Hepatic stellate cell (primary cell): ENCODE measurements at regions not wholly inside any gene's neighbourhood (a gene's known extent, or its start where the extent isn't known, plus 50 kb on each side); places are given as distances from the start of the nearest gene placed in this dataset.
"Not testable (repeated sequence)": the region's sequence is repeated elsewhere in the genome, so short reads cannot be mapped to it uniquely, and the experiment has no call there.

Source experiments
- DNase-seq: peaks from one replicate; pipeline ENCODE4 v3.0.0; 2011; ENCODE audit warnings: low spot score

DNA sequence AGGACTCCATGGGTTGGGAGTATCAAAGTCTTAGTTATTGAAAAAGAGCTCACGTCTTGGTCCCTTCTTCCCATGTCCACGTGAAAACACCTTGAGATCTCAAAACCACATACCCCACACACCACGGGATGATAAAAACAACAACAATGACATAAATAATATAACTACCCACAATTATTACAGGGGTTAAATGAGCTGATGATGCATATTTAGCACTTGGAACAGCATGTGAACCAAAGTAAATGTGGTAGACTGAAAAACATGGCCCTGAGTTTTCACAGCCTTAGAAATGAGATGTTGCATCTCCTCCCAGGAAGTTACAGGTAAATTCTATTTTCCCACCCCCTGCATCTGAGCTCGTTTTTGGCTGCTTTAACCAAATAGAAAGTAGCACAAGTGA is 208.9 kb downstream of the C16orf95 start:
- DNase-seq = no peak

DNA sequence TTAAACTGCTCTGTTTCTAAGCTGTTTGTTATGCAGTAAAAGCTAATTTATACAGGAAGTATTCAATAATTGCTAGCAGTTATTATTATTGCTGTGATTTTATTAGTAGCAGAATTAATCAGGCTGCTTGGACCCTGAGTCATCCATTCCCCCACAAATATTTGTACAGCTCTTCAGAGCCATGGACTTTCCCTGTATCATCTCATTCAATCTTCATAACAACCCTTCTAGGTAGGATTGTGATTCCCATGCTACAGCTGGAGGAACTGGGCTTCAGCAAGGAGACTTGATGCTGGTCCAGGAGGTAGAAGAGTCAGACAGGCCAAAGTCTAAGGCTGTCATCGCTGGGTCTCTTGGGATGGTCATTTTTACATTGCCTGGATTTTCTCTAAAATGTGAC is 208.3 kb downstream of the C16orf95 start:
- DNase-seq = peak; percentile 46

DNA sequence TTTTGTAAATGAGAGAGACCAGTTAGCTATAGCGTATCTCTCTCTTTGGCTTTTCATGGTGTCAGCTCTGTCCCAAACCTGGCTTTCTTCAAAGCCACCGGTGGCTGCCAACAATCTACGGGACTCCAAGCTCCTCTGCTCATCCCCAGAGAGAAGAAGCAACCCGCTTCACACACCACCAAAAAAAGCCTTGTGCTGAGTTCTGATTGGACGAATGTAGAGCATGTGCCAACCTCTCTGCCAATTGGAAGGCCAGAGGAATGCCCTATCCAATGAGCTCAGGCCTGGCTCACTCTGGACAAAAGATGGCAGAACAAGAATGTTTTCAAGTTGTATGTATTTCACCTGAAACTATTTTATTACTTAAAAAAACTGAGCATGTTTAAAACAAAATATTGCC is 202.4 kb downstream of the C16orf95 start:
- DNase-seq = no peak

DNA sequence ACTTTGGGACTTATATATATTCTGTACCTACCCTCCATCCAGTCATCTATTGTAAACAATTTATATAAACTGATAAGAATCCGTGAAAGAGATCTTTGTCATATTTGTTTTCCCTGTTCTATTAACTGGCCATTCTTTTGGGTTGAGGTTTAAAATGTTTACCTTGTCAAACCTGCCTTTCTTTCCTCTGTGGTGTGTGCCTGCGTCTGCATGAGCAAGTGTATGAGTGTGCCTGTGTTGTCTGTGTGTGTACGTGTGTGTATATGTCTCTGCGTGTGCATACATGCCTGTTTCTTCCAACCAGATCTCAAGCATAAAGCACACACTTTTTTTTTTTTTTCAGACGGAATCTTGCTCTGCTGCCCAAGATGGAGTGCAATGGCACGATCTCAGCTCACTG is 201.5 kb downstream of the C16orf95 start:
- no peak for DNase-seq

DNA sequence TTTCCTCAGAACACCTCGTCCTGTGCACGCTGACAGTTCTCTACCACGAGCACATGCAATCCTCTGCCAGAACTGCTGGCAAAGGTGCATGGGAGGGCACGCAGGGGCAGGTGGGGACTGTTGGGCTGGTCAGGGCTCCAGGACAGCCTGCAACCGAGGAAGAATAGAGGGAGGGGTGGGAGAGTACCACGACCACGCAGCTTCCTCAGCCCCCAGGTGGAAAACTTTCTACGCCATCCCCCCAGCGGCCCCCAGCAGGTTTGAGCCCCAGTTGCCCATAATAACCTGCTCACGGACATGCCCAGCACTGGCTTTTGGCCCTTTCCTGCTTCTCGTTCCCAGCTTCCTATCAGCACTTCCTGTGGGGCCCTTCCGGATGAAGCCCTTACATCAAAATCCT is 199.3 kb downstream of the C16orf95 start:
- DNase-seq = no peak

DNA sequence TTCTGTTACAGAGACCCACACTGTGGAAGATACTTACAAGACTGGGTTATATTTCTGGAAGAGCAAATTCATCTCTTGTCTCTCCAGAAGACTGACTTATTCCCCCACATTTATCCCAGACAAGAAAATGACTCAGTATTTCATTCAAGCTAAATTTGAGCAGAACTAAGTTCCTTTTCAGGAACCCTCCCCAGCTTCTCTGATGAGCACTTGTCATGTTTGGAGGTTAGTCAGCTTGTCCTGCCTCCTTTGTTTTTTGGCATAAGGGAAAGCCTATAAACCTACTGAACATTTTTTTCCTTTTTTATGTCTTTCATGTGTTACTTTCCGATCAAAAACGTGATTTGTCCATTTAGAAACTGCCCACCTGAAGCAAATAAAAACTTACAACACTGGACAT is 198.0 kb downstream of the C16orf95 start:
- no peak for DNase-seq

DNA sequence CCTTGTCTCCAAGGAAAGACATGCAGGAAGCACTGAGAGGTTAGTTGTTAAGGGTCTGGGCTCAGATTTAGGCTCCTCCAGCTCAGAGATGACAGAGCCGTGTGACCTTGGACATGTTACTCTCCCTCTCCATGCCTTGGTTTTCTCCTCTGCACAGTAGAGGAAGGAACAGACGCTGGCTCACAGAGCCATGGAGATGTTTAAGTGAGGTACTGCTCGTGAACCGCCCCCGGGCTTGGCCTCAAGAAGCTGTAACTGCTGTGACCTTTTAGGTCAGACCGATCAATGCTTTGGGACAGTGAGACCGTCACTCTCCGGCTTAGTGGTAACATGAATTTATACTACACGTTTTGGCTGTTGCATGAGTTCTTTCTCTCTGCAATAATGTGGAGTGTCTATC is 197.4 kb downstream of the C16orf95 start:
- no peak for DNase-seq

DNA sequence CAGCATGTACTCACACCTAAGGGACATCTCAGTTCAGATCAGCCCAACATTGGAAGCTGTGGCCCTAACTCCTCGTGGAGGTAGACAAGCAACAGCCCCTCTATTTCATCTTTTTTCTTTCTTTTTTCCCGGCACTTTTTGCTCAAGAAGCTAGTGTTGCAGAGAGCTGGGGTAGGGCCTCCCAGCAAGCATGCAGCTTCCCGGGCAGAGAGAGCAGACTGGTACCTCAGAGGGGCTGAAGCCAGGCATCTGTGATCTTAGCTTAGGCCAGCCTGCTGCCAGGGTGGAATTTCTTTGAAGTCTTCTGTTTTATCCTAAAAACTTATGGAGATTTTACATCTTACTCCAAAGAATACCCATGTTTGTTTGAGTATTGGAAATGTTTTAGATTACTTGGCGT is 195.4 kb downstream of the C16orf95 start:
- no peak for DNase-seq

DNA sequence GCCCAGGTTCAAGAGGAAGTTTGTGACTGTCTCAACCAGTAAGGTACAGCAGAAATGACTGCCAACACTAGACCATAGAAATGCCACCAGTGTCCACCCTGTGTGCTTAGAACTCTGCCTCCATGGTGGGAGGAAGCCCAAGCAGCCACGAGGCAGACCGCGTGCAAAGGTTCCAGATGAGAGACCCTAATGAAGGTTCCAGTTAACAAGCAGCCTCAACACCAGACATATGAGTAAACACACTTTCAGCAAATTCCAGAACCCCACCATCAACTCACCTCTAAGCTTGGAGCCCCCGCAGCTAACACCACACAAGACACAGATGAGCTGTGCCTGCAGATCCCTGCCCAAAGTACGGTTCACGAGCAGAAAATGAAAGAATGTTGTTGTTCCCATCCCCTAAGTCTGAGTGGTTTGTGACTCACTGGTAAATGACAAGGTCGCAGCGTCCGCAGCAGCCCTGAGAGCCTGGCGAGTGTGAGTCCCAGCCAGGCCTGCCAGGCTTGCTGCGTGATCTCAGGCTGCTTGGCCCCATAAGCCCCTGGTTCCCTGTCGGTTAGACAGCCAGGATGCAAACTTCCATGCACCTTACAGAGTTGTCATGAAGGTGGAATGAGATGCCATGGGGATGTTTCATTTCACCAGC is 193.7 kb downstream of the C16orf95 start:
- no peak for DNase-seq

DNA sequence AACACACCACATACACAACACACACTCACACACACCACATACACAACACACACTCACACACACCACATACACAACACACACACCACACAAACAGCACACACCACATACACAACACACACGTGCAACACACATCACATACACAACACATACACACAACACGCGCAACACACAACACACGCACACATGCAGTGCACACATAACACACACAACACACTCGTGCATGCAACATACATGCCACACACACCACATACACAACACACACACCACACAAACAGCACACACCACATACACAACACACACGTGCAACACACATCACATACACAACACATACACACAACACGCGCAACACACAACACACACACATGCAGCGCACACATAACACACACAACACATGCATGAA is 192.8 kb downstream of the C16orf95 start:
- not testable (repeated sequence) for DNase-seq

DNA sequence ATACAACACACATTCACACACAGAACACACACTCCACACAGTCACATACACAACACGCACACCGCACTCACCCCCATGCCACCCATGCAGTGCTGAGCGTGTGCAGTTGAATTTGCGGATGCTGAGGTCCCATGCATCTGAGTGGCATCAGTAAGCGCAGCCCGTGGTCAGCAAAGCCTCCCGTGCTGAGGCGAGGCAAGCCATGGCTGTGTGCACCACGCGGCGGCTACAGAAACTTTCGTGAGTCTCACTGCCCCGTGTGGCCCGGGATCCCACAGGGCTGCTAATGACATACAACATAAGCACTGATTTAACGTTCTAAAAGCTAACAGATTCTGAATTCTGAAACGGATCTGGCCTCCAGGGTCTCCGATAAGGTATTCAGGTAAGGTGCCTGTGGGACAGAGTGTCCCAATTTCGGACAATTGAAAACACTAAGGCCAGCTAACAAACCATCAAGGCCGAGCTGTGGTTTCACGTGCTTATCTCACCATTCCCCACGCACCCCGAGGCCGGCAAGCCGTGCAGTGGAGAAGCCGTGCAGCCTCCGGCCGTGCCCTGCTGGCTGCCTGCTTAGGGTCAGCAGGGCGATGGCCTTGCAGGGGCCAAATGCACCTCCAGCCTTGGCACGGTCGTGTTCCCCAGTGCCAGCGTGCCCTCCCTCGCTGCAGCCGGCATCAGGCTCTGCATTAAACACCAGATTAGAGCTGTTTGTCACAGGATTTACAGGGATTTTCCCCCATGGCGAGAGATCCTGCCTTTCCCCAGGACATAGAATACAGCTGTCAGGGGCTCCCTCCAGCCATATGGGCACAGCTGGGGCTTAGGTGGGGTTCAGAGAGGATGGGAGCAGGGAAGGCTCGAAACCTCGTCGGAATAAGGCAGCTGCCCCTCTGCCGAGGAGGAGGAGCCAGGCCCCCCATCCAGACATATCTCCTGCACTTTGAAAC is 191.7 kb downstream of the C16orf95 start:
- DNase-seq = no peak

DNA sequence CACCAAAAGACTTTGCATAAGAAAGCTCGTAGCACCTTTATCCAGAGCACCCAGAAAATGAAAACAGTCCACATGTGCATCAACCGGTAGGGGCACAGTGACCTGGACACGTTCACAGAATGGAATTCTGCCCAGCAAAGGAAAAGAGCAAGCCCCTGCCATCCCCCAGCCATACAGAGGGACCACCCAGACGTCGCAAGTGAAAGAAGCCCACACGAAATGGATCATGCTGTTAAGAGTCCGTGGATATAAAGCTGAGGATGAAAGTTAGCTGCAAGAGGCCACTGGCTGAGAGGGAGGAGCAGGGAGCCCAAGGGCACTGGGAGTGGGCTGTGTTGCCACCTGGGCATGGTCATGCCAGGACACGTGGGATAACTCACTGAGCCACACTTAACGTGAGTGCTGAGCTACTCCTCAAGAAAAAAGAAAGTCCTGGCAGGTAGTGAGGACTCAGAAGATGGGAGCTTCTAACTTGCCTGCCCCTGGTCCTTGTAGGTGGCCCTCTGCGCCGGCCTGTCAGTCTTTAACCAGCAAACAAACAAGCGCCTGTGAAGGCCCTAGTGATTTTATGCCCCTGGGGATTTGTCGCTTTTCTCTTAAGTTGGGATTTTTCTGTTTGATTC is 190.7 kb downstream of the C16orf95 start:
- no peak for DNase-seq

DNA sequence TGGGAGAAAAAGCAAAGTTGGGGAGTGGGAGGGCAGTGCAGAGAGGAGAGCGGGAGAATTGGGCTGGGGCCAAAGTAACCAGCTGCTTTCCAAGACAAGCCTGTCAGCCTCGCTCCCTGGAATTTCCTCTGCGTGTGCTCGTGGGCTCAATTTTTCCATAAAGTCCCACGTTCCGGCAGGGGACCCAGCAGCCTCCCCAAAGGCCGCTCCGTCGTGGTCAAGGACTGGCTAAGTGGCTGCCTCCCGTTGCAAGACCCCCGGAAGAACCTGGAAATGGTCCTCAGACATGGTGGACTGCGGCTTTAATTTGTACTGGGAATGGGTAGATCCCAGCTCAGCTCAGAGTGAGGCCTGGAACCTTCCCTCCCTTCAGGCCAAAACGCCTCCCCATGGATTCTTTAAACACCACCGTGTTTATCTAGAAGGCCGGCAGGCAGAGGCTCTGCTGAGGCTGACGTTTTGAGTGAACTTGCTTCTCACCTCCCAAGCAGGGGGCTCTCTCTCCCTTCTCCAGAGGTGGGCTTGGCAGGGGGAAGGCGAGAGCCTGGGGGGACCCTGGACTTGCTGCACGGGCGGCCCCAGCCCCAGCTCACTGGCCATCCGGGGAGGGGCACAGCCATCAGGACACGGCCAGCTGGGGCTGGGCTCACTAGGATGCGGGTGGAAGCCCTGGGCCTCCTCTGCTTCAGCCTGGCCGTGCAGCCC is 190.0 kb downstream of the C16orf95 start:
- peak; percentile 80 for DNase-seq

DNA sequence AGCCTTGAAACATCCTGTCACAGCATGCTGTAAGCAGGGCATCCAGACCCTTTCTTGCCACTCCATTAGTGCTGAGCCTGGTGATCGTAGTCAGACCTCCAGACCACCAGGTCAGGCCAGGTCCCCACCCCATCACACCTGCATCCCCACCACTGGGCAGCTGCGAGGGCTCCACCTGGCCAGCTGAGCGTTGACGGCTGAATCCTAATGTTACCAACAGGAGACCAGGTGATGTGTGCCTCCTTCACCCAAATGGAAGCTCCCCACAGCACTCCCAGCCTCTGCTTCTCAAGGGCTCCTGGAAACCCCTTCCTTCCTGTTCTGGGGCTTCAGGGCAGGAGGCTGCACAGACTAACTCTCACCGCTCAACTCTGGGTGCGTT is 189.4 kb downstream of the C16orf95 start:
- DNase-seq = no peak

DNA sequence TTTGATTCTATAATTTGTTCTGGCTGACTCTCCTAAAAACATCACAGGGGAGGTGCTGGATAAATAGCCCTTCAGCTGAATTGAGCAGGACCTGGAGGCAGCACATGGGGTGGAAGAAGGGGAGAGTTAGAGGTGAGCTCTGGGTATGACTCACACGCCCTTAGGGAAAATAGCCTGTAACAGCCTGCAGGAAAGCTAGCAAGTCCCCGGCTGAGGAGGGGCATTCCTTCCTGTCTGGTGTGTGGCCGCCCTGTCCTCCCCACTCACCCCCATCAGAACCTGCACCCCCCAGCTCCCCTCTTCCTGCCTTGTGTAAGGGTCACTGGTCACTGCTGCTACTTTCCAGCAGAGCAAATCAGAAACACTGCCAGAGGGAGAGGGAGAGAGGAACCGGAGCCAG is 187.4 kb downstream of the C16orf95 start:
- DNase-seq = peak; percentile 66

DNA sequence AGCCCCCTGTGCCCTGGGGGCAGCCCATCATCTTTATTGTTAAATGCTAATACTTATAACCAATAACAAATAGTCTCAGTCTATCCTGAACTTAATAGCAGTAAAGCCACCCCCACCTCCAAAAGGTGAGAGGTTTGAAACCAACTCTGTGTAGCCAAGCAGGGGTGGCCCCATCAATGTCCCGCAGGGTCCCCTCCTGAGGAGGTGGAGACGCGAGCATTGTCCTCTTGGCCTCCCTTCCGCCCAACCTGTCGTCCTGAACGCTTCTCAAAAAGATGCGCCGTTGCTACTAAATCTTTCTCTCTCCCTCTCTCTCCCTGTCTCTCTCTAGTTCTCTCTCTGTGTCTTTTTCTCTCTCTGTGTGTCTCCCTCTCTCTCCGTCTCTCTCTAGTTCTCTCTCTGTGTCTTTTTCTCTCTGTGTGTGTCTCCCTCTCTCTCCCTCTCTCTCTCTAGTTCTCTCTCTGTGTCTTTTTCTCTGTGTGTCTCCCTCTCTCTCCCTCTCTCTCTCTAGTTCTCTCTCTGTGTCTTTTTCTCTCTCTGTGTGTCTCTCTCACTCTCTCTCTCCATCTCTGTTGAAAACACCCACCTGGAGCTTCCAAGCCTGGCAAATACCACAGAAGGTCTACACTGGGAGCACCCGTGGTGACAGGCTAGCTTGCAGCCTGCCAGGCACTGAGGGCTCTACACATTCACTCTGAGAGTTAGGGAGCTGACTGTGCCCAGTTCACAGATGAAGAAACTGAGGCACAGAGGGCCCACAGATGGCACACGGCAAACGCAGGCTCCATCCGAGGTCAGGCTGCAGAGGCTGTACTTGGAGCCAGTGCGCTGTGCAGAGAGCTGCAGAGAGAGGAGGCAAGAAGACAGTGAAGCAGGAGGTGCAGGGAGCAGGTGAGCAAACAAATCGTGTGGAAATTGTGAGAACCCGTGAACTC is 185.9 kb downstream of the C16orf95 start:
- DNase-seq = no peak

DNA sequence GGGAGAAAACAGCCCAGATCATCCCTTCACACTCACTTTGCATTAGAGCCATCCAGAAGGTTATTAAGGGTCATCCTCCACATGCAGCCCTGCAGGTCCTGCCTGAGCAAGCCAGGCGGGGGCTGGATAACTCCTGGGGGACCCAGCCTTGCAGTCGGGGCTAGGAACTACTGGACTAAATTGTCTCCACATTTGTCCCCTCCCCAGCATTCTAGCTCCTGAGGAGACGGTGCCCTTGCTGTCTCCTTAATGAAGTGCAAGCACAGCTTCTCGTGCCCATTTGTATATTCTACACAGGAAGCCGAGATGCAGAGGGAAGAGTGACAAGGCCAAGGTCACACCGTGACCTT is 185.2 kb downstream of the C16orf95 start:
- no peak for DNase-seq

DNA sequence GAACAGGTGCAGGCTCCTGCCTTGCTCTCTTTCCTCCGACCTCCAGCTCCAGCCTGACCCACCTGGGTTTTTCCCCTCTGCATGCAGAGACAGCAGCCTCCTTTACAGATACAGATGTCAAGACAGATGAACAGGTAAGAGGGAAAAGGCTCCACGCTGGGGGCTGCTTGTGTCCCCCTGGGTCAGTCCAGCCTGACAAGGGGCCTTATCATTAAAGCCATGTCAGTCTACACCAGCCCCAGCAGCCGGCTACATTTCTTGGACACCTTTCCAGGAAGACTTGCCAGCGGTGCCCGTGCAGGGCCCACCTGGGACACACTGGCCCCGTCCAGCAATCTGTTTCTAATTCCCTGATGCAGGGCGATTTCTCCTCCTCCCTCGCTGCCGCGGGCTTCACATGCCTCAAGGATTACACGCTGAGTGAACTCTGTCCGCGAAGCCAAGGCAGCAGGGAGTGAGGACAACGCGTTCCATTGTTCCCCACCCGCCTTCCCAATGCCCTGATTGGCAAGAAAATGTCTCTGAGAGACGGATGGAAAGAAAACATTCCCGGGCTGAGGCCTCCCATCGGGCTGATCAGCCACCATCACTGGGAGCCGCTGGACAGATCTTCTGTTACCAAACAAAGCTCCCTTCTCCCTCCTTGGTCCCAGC is 184.7 kb downstream of the C16orf95 start:
- no peak for DNase-seq

DNA sequence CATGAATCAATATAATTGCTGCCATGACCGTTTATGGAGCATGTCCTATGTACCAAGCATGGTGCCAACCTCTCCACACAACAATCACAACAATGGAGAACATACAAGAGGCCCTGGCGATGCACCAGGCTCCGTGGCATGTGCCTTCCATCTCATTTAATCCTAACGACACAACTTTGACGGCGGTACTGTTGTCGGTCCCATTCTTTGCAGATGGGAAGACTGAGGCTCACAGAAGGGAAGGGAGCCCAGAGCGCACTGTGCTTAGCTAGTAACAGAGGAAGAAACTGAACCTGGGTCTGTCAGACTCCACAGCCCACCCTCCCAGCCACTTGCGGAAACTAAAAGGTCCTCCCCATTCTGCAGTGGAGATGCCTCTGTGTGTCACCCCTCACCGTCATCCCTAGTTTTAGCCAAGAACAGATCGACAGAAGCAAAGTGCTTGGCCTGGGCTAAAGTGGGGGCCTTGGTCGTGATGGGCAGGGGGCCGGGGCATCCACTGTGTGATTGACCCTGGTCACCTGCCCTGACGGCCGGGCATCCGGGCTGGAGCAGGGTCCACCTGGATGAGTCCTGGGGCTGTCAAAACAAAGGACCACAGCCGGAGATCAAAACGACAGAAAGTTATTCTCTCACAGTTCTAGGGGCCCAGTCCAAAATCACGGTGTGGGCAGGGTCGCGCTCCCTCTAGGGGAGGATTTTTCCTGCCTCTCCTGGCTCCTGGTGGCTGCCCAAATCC is 183.9 kb downstream of the C16orf95 start:
- no peak for DNase-seq

DNA sequence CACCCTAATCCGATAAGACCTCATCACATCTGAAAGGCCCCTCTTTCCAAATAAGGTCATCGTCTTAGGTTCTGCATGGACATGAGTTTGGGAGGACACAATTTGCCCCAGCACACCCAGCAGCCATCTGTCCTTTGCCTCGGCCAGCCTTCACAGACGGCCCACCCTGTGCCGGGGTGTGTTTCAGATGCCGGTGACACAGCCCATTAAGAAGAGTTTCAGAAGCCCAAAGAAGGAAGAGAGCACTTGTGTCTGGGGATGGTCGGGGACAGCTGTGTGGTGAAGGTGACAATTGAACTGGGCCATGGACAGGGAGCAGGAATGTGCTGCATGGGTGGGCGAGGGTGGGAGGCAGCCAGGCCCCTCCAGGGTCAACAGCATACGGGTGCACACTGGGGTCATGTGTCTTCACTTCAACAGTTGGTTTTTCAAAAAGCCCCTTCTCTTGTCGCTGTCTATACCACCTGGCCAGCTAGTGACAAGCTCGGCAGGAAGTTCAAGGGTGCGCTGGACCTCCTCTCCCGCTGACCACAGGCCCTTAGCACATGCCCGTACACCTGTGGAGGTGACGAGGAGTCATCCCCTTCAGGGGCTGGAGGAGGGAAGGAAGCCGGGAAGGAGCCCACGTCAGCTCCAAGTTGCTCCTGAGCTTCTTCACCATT is 183.1 kb downstream of the C16orf95 start:
- no peak for DNase-seq
